PC-9 (cell line): ENCODE measurements at regions not wholly inside any gene's neighbourhood (a gene's known extent, or its start where the extent isn't known, plus 50 kb on each side); places are given as distances from the start of the nearest gene placed in this dataset.

ENCODE experiments used
- BruUV-seq: library from RNA; stranded (reverse); fragments of 400-500 nt; replicated peaks from 2 replicates; lab custom pipeline; 2021; lab: Mats Ljungman, UMichigan
- CTCF ChIA-PET: fragments of 300-600 bp; sonication (Branson Sonifier 250); formaldehyde crosslinking; loops from one replicate; lab custom pipeline; 2022; ENCODE audit warnings: antibody characterized with exemption; lab: Charles Lee
- POLR2A ChIA-PET: fragments of 300-600 bp; sonication (Branson Sonifier 250); formaldehyde crosslinking; loops from one replicate; lab custom pipeline; 2022; ENCODE audit warnings: antibody characterized with exemption; ENCODE audit not compliant: unreplicated experiment; lab: Charles Lee
- DNase-seq, 2 experiments: peaks; one replicate each; pipeline versions ENCODE4 v3.0.0 to v3.0.0-alpha.2; 2015 to 2022; ENCODE audit warnings: mixed read lengths in 1 of 2
- H2AFZ ChIP-seq: fragments of 200-600 bp; sonication (generic); 2 replicates; pipeline ENCODE4 v1.8.1; 2017; ENCODE audit warnings: antibody characterized with exemption
- H3F3A ChIP-seq: fragments of 200-600 bp; sonication (generic); 2 replicates; pipeline ENCODE4 v1.8.1; 2017; ENCODE audit warnings: antibody characterized with exemption, mild to moderate bottlenecking, low read depth; ENCODE audit not compliant: insufficient read depth
- H3K27ac ChIP-seq: fragments of 200-600 bp; sonication (generic); 2 replicates; pipeline ENCODE4 v1.6.1; 2016; ENCODE audit warnings: mixed run types
- H3K27me3 ChIP-seq: fragments of 200-600 bp; sonication (generic); 2 replicates; pipeline ENCODE4 v1.6.1; 2016; ENCODE audit warnings: low read depth, mixed run types; ENCODE audit not compliant: insufficient read depth
- H3K36me3 ChIP-seq: fragments of 200-600 bp; sonication (generic); 2 replicates; pipeline ENCODE4 v1.6.1; 2016; ENCODE audit warnings: low read depth, mixed run types
- H3K4me1 ChIP-seq: fragments of 200-600 bp; sonication (generic); replicated peaks from 2 replicates; pipeline ENCODE4 v1.6.1; 2016; ENCODE audit warnings: mixed run types; ENCODE audit not compliant: insufficient read depth
- H3K4me2 ChIP-seq: fragments of 200-600 bp; sonication (generic); 2 replicates; pipeline ENCODE4 v1.6.1; 2017; ENCODE audit warnings: mixed run types
- H3K4me3 ChIP-seq: fragments of 200-600 bp; sonication (generic); 2 replicates; pipeline ENCODE4 v1.6.1; 2016; ENCODE audit warnings: mixed run types
- H3K79me2 ChIP-seq: fragments of 200-600 bp; sonication (generic); 2 replicates; pipeline ENCODE4 v1.6.1; 2017; ENCODE audit warnings: low read depth, mixed run types
- H3K9me2 ChIP-seq: fragments of 200-600 bp; sonication (generic); 2 replicates; pipeline ENCODE4 v1.8.1; 2017; ENCODE audit warnings: mild to moderate bottlenecking; ENCODE audit not compliant: insufficient read depth
- H3K9me3 ChIP-seq: fragments of 200-600 bp; sonication (generic); 2 replicates; pipeline ENCODE4 v1.8.1; 2016; ENCODE audit warnings: low read depth; ENCODE audit not compliant: insufficient read depth
- H4K20me1 ChIP-seq: fragments of 200-600 bp; sonication (generic); 2 replicates; pipeline ENCODE4 v1.8.1; 2017; ENCODE audit not compliant: insufficient read depth
- EZH2 ChIP-seq: fragments of 200-600 bp; sonication (generic); IDR thresholded peaks from 2 replicates; pipeline ENCODE4 v1.8.0; 2017; ENCODE audit warnings: antibody characterized with exemption, low read depth
- intact Hi-C: fragments of 100-400 bp; cut with micrococcal nuclease; formaldehyde crosslinking; loops from one replicate; pipeline ENCODE4 v1.10.0; 2022; ENCODE audit not compliant: unreplicated experiment
- TF ChIP-seq, protein P1 (sequence below): fragments of 200-600 bp; sonication (generic); conservative IDR thresholded peaks from 2 replicates; pipeline ENCODE4 v1.6.1; 2017; ENCODE audit warnings: mixed run types, antibody characterized with exemption, mild to moderate bottlenecking, moderate library complexity

DNA sequence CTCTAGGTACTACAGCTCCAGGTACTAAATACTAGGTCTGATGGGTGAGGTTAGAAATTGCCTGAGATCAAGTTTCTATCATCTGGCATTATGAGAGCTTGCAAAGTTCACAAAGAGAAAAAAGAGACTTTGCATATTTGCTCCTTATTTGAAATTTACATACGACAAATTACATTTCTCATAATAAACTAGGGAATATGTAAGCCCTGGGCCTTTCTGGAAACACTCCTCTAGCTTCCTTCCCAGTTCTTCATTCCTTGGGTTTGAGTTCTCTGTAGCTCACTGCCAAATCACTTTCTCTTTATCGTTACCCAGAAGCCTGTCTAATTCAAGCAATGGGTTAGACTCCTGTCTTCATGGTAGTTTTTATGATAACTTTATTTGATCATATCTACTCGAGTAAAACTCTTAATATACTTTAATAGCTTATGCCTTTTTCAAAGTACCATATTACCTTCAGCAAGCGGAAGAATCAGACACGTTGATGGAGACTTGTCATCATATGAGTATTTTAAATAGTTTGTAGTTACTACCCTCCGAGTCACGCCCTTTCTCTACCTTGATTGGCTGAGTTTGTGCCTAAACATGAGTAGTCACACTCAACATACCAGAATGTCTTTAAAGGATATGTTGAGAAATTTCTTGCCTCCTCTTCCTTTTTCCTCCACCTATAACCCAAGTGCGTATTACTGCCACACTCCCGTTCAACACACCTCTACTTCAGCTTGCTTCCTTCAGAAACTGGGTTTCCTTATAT is 150.5 kb downstream of the DKK1 start:
- Histone ChIP-seq H4K20me1 (no peaks in the 10 kb centered on the region), H3K4me1 (peaks cover 12% of the 10 kb centered on the region), H3K4me3 (no peak overlapping the region), H3K27ac (no peak overlapping the region), H3K79me2 (no peaks in the 10 kb centered on the region), H2AFZ (no peak overlapping the region), H3K9me2 (no peaks in the 10 kb centered on the region), H3F3A (no peaks in the 10 kb centered on the region), H3K27me3 (no peaks in the 10 kb centered on the region), H3K4me2 (no peak overlapping the region), H3K9me3 (no peaks in the 10 kb centered on the region; the same call in 1 of the 2 replicates), H3K36me3 (no peaks in the 10 kb centered on the region)
- no peak for TF ChIP-seq EZH2
- no TSS peak for BruUV-seq
- ChIA-PET CTCF (interaction anchor here (0.9 kb wide), 1 partner anchor 9 kb away, joined by 3 read pairs; no protein-coding TSS in a partner anchor), POLR2A (no interaction called here)
- intact Hi-C loops = no loop called here
- no peak for DNase-seq

DNA sequence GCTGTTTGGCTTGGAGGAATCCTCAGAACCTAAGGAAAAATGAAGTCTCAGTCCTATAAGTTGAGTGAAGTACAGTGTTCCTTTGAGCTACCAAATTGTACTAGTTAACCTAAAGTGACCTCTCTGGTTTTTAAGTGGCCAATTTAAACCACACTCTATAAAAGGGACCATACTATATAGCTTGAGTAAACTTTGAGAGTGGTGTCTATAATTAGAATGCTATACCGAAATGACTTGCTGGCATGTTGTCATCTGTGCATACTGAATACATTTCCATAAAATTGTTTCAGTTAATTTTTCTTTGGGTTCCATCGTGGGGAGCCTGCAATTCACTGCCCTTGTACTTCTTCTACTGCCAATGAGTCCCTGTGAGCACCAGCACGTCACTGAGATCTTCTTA is 151.1 kb downstream of the DKK1 start:
- intact Hi-C loops = no loop called here
- Histone ChIP-seq H3K79me2 (no peaks in the 10 kb centered on the region), H3K4me3 (no peak overlapping the region), H3K4me2 (no peak overlapping the region), H3K27ac (no peak overlapping the region), H3K9me2 (no peaks in the 10 kb centered on the region), H3K9me3 (no peaks in the 10 kb centered on the region; the same call in 1 of the 2 replicates), H4K20me1 (no peaks in the 10 kb centered on the region), H3K36me3 (no peaks in the 10 kb centered on the region), H2AFZ (no peak overlapping the region), H3K27me3 (no peaks in the 10 kb centered on the region), H3K4me1 (peaks cover 12% of the 10 kb centered on the region), H3F3A (no peaks in the 10 kb centered on the region)
- DNase-seq = no peak
- no TSS peak for BruUV-seq
- POLR2A ChIA-PET = interaction anchor here (0.8 kb wide), 1 partner anchor 151 kb away, joined by 12 read pairs; the partner anchor contains the start of gene DKK1
- no peak for TF ChIP-seq EZH2
- TF ChIP-seq, protein P1, sequence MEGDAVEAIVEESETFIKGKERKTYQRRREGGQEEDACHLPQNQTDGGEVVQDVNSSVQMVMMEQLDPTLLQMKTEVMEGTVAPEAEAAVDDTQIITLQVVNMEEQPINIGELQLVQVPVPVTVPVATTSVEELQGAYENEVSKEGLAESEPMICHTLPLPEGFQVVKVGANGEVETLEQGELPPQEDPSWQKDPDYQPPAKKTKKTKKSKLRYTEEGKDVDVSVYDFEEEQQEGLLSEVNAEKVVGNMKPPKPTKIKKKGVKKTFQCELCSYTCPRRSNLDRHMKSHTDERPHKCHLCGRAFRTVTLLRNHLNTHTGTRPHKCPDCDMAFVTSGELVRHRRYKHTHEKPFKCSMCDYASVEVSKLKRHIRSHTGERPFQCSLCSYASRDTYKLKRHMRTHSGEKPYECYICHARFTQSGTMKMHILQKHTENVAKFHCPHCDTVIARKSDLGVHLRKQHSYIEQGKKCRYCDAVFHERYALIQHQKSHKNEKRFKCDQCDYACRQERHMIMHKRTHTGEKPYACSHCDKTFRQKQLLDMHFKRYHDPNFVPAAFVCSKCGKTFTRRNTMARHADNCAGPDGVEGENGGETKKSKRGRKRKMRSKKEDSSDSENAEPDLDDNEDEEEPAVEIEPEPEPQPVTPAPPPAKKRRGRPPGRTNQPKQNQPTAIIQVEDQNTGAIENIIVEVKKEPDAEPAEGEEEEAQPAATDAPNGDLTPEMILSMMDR = no peak
- CTCF ChIA-PET = interaction anchor here (0.6 kb wide), 1 partner anchor 101 kb away, joined by 3 read pairs; no protein-coding TSS in a partner anchor

DNA sequence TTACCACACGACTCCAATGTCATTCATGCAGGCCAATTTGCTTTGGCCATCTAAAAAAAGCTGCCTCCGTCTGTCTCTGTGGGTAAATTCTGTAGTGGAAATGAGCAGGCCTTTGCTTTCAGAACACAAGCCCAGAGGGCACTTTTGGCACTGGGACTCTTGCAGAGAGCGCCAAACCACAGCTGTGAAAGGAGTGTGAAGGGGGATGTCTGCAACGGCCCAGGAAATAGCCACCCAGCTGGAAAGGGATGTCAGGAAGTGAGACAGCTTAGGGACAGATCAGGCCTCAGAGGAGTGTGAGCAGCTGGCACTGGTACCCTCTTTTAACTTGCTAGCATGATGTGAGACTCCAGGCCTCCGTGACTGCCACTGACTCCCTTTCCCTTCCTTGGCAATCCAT is 152.4 kb downstream of the DKK1 start:
- Histone ChIP-seq H4K20me1 (no peaks in the 10 kb centered on the region), H3F3A (no peaks in the 10 kb centered on the region), H3K9me2 (no peaks in the 10 kb centered on the region), H3K27ac (no peak overlapping the region), H3K27me3 (no peaks in the 10 kb centered on the region), H3K9me3 (no peaks in the 10 kb centered on the region; the same call in 1 of the 2 replicates), H2AFZ (peak overlapping the region; percentile 39; the same call in 1 of the 2 replicates), H3K79me2 (no peaks in the 10 kb centered on the region), H3K4me2 (no peak overlapping the region), H3K4me1 (peaks cover 12% of the 10 kb centered on the region), H3K36me3 (no peaks in the 10 kb centered on the region), H3K4me3 (no peak overlapping the region)
- CTCF ChIA-PET = no interaction called here
- no peak for TF ChIP-seq EZH2
- TF ChIP-seq, protein P1 = no peak
- intact Hi-C loops = no loop called here
- no TSS peak for BruUV-seq
- no peak for DNase-seq
- POLR2A ChIA-PET = interaction anchor here (0.6 kb wide), 1 partner anchor 67 kb away, joined by 4 read pairs; no protein-coding TSS in a partner anchor
